ENCODE measurements at regions not wholly inside any gene's neighbourhood (a gene's known extent, or its start where the extent isn't known, plus 50 kb on each side); places are given as distances from the start of the nearest gene placed in this dataset.

- Histone ChIP-seq H3K27me3 (ENCODE audit: insufficient read depth, low read length) (no peaks in the 10 kb centered on the region), H3K56ac (ENCODE audit: insufficient read length, low read depth, low read length) (no peak overlapping the region), H2BK12ac (ENCODE audit: insufficient read length, low read depth, low read length) (no peak overlapping the region), H3T11ph (ENCODE audit: low read length) (no peak overlapping the region), H2BK120ac (ENCODE audit: low read depth, low read length, poor library complexity, severe bottlenecking) (no peak overlapping the region), H4K5ac (ENCODE audit: insufficient read length, low read depth, low read length) (no peak overlapping the region), H3K4ac (ENCODE audit: low read depth, low read length) (no peak overlapping the region), H4K8ac (replicated peaks; ENCODE audit: insufficient read length, low read depth, low read length) (no peak overlapping the region), H2BK20ac (ENCODE audit: low read depth, low read length, poor library complexity, severe bottlenecking) (no peak overlapping the region), H3K23me2 (ENCODE audit: insufficient read length, low read depth, low read length, poor library complexity, severe bottlenecking) (no peaks in the 10 kb centered on the region), H3K4me1 (ENCODE audit: insufficient read depth, low read length) (no peaks in the 10 kb centered on the region), H3K9ac (ENCODE audit: extremely low read depth, insufficient read length, low read length) (no peak overlapping the region), H2AK5ac (ENCODE audit: insufficient read length, low read length) (no peak overlapping the region), H3K4me2 (ENCODE audit: insufficient read depth, insufficient read length, low read length) (no peak overlapping the region), H4K91ac (ENCODE audit: insufficient read length, low read depth, low read length) (no peak overlapping the region), H3K27ac (ENCODE audit: insufficient read length, low read depth, low read length) (no peak overlapping the region), H3K23ac (ENCODE audit: insufficient read length, low read depth, low read length) (no peak overlapping the region), H3K79me2 (ENCODE audit: insufficient read depth, low read length) (no peaks in the 10 kb centered on the region; the same call in 1 of the 2 replicates), H3K9me3 (ENCODE audit: control insufficient read depth, low read depth, low read length) (no peaks in the 10 kb centered on the region), H3K14ac (ENCODE audit: insufficient read depth, low read length) (no peak overlapping the region), H3K79me1 (ENCODE audit: insufficient read depth, low read depth, low read length, poor library complexity, severe bottlenecking) (no peaks in the 10 kb centered on the region), H2BK15ac (ENCODE audit: low read depth, low read length) (no peak overlapping the region), H3K18ac (ENCODE audit: insufficient read length, low read depth, low read length) (no peak overlapping the region), H2BK5ac (ENCODE audit: insufficient read length, low read length) (no peak overlapping the region), H2AFZ (ENCODE audit: low read length) (no peak overlapping the region), H4K20me1 (ENCODE audit: control insufficient read depth, insufficient read depth, insufficient read length) (no peaks in the 10 kb centered on the region)
- Mint-ChIP-seq H3K27me3 (ENCODE audit: low read depth) (no peaks in the 10 kb centered on the region), H3K4me1 (peaks cover 0 to 1% of the 10 kb centered on the region in 2 experiments; a peak in 1 of 4 replicates), H3K27ac (no peak overlapping the region), H3K36me3 (ENCODE audit: insufficient read depth in 1 of 3, low read depth in 3 of 3) (no peaks in the 10 kb centered on the region), H3K9me3 (no peaks in the 10 kb centered on the region), H3K4me3 (no peak overlapping the region)
- TF ChIP-seq CTCF (conservative IDR thresholded peaks at IDR 0.05), result no peak
- no peak for DNase-seq
Observed at GRCh38 chr5:60336491-60336890, 363.5 kb downstream of the DEPDC1B start.

All from H9 (cell line).